GM19351 (cell line): ENCODE measurements at regions not wholly inside any gene's neighbourhood (a gene's known extent, or its start where the extent isn't known, plus 50 kb on each side); places are given as distances from the start of the nearest gene placed in this dataset.

Experiments used
- ATAC-seq: cut with Tn5 transposase; IDR thresholded peaks from one replicate; pipeline ENCODE4 v1.9.1; 2021; ENCODE audit warnings: mild to moderate bottlenecking, moderate library complexity; ENCODE audit not compliant: unreplicated experiment

DNA sequence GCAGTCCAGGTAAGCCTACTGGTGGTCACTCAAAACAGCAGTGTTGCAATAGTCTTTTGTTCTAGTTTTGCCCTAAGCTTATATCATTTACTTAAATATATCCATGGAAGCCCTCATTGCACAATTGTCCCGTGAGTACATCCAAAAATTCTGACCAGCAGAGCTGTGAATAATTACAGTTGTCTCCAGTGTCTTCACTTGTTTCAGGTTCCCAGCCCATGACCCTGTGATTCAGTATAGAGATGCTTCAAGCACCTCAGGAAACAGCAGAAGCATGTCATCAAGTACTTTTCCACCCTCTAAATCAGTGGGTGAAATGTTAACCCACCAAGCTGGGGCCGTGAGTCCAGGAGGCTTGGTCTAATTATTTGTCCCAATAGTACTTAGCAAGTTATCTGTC, 214.9 kb upstream of the RPS6KA3 start:
- no peak for ATAC-seq

DNA sequence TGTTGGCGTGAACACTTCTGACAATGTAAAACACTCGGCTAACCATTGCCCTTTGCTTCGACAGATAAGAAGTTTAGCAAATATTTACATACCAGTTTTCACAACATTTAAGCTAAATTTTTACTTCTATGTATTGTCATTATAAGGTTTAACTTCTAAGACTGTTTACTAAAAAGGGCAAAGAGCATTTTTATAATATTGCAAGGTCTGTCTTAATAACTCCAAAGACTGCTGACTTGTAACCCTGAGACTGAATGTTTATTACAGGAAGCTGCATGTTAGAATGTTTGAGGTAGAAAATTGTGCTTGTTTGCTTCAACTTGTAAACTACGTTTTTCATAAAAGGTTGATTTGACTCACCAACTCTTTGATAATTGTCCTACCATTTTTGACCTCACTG, 213.2 kb upstream of the RPS6KA3 start:
- no peak for ATAC-seq

DNA sequence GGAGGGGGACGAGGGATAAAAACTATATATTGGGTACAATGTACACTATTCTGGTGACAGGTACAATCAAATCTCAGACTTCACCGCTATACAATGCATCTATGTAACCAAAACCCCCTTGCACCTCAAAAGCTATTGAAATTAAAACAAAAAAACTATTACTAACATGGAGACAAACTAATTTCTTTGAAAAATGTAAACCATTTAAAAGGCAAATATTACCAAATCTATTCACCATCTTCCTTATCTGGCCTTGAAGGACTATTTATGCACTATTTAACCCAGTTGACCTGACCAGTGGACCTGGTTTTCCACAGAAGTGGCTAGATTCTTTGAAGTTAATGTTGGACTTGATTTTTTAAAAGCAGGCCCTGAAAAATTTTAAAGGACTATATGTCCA, 212.3 kb upstream of the RPS6KA3 start:
- no peak for ATAC-seq

DNA sequence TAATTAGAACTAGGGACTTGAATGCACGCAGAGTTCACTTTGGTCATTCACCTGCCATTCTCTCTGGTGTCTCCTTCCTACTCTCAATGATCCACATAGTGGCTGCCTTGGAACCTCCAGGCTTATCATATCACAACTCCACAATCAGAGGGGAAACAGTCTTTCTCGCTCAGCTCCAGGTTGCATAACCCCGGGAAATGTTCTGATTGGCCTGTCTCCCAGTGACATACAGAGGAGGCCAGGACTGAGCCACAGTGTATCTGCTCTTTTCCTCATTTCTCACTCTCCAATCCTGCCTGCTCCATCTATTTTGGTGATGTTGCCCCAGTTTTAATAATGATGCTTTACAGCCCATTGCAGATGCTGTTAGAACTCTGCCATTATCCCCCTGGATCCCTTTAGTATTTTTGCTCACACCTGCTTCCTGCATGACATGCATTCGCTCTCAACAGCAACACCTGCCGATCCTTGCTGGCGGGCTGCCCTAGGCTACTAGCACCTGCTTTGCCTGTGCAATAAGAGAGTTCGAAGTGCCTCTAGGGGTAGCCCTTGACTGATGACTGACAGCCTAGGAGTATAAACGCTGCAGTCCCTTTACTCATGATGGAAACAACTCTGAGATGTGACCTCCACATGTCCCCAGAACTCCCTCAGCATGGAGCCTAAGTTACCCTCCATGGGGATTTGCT, 211.3 kb upstream of the RPS6KA3 start:
- ATAC-seq = no peak

DNA sequence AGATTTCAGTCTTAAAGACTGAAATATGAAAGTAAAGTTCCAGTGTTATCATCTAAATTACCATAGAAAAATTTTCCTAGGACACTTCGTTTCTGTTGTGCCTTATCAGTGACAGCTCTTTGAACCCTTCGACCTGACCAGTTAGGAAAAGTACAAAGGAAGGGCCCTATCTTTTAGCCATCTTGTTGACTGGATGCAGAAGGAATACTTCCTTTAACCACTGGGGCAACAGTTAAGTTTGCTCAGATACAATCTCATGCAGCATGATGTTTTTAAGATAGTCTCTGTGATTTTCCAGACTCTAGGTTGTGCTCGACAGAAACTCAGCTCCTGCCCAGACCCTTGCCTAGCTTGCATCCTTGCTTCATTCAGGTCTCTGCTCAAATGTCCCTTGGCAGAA, 210.5 kb upstream of the RPS6KA3 start:
- ATAC-seq = no peak

DNA sequence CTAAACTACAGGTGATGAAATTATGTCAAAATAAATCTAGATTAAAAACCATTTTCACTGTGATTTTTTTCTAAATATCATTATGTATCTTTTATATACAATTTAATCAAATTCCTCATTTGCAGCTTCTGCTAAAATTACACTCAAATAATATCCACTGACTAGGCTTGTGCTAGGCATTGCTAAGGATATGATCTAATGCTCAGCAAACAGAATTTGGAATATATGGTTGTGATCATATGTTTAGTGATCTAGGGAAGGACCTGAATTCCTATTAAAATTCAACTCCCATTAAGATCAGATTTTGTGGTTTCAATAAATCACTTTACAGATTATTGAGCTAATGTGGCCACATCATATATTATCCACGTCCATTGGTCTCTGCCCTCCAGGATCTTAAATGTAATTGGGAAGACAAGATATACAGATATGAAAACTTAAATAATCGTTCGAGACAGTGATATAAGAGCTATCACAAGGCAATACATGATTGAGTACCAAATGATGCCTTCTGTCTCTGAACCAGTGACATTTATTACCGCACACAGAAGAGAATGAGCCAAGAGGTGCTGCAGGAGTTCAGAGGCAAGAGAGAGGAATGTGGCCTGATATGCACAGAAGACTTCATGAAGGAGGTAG, 206.0 kb upstream of the RPS6KA3 start:
- ATAC-seq = no peak

DNA sequence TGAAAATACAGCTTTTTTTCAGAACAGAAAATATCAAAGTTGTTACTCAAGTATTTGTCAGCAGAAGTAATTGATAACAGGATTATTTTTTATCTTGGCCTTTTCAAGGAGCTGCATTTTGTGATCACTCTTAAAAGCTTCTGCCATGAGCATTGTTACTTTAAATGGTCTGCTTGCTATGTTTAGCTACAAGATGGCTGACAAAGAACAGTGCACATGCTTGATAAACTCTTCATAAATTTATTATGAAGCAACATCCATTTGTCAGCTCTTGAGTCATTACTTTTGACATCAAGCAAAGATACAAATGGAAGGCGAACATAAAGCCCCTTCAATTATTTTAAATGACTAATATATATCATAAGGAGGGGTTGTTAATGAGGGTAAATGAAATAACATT, 205.4 kb upstream of the RPS6KA3 start:
- no peak for ATAC-seq

DNA sequence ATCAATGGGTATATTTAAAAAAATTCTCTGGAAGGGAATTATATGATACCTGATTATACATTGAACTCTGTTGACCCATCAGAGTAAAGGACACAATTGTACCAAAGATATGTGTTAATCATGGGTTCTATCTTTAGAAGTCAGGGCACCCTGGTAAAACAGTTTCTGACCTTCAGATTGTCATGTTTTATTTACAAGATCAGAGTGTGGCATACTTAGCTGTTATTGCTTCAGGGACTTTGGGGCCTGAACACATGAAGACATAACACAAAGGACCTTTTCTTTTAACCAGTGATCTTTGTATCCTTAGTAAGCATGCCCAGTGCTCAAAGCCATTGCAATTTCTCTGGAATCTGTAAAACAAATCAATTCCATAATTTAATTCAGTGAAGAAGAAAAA, 204.8 kb upstream of the RPS6KA3 start:
- ATAC-seq = no peak

DNA sequence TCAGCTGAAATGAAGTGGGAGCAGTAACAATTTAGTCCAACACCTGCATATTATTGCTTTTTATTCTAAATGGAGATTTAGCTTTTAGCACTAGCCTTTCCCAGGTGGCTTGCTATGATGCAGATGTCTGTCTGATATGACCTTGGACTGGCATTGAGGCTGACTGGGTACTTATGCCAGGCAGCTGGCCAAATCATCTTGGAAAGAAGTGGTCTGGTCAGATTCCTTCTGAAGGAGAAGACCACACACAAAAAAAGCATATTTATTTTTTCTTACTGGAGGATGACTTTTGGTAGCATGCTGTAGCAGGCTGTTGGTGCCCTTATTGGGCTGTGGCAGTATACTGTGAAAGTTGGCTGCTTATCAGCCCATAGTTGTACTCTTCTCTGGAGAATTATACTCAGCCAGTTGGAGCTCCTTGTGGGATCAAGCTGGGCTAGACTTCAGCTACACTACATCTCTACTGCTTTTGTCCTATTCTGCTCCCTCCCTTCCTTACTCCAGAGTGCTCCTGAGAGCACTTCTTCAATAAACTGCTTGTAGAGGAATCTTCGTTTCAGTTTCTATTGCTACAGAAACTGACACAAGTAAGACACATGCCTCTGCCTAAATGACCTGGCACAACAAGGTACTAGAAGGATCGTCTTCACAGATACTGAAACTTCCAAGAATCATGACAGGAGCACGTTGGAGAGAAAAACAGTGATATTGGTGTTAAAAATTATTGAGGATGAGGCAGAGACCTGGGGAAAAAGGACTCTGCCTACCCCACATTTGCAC, 196.8 kb upstream of the RPS6KA3 start:
- peak; percentile 53 for ATAC-seq

DNA sequence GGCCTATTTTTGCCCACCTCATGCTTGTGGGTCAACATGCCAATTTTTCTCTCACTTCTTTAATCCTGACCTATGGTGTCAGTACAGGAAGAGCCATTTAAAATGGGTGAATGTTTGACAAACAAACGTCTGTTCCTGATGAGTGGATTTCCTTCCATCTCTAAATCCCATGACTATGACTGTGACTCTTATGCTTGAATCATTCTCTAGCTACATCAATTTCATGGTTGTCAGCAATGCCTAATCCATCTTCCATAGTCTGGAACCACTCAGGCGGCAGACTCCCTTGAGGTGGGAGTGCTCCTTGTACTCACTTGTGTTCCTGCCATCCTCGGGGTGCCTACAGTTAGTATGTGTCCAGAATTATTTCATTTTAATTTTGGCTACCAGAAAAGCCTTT, 194.9 kb upstream of the RPS6KA3 start:
- ATAC-seq = no peak

DNA sequence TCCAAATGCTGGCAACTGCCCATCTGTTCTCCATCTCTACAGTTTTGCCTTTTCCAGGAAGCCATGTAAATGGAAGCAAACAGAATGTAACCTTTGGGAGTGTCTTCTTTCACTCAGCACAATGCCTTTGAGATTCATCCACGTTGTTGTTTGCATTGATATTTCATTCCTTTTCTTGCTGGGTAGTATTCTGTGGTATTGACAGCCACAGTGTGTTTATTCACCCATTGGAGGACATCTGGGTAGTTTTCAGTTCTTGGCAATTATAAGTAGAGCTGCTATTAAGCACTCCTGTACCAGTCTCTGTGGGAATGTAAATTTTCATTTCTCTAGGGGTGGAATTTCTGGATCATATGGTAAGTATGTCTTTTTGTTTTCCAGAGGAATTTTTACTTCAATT, 194.3 kb upstream of the RPS6KA3 start:
- ATAC-seq = no peak

DNA sequence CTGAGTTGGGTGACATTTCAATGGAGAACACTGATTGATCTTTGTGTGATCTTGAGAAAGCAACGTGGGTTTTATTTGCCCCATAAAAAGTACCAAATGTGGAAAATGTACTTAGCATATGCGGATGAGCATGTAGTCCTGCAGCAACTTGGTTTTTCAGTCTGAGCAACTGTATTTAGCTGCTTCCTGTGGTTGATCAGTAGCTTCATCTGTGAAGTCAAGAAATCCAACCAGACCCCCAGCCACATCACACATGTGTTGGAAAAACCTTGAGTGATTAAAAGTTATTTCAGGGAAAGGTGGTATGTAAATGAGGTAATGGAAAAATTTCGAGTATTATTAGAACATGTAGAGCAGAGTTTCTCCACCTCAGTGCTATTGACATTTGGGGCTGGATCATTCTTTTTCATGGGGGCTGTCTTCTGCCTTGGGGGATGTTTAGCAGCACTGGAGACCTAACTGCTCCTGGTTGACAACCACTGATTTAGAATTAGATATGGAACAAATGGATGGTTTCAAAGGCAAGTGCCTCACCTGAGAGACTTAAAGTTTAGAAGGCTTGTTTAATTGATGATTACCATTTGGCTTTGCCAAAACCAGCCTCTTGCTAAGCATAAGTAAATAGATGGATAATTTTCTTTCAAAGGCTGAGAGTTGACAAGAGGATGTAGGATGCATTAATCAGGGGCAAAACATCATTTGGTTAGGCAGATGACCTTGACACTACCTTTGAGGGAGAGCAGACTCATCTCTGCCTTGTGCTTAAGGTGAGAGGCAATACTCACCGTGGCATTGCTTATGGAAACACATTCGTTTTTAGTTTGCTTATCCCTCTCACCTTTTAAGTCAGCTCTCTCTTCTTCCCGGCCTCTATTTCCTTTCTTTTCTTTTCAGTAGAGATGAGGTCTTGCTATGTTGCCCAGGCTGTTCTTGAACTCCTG, 193.0 kb upstream of the RPS6KA3 start:
- ATAC-seq = no peak

DNA sequence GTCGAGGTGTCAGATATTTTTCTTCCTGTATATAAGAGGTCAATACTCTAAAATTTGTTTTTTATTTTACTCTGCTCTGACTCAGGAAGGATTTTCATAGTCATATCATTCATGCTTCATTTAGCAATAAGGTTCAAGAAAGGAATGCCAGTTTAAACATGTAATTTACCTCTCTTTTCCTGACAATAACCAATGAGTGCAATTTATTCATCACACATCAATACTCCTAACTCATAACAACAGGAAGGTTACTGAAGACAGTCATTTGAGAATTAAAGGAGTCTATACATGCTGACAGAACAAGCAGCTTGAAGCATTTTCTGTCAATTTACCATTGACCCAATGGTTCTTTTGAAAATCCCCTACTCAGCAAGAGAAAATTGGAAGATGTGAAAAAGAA, 190.3 kb upstream of the RPS6KA3 start:
- ATAC-seq = no peak

DNA sequence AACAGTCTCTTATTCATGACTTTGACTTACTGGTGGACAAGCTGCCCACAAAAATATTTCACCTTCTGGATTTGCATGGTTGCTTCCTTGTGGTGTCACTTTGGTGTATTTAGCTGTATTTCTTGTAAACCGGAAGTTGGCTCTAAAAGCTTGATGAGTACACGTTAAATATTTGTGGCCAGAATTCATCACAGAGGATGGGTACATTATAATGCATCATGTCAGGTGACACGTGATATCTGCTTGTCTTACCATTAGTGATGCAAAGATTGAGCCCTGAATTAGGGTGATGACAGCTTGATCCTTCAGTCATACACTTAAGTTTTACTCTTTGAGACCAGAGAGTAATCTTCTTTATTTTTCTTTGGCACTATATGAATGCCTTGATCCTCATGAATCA, 188.3 kb upstream of the RPS6KA3 start:
- ATAC-seq = no peak

DNA sequence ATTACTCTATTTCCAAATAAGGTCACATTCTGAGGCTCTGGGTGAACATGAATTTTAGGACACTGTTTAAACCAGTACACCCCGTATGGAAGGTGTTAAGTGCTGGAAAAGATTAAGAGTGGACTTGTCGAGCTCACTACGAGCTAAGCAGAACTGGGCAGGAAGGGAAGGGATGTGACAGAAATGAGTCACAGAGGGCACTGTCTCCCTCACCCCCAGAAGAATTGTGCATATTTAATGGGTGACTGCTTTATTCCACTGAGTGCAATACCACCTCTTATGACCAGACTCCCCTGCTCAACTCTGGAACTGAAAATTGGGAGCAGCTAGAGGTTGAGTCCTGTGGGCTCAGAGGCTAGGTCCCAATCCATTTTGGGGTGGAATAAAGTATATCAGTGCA, 187.4 kb upstream of the RPS6KA3 start:
- ATAC-seq = no peak

DNA sequence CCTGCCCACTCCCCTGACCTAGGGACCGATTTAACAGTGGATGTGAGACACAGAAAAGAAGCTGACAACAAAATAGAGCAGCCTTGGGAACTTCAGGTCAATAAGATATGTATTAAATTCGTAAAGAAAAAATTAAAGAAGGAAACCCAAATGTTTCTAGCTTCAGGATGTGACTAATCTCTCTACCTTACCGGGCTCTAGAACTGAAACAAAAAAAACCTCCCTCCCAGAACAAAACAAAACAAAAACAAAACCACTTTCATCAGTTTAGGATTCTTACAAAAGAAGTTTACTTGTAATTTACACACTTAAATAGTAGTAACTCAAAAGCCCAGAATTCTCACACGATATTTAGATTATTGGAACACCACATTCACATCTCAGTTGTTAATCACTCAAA, 185.8 kb upstream of the RPS6KA3 start:
- ATAC-seq = peak; percentile 84

DNA sequence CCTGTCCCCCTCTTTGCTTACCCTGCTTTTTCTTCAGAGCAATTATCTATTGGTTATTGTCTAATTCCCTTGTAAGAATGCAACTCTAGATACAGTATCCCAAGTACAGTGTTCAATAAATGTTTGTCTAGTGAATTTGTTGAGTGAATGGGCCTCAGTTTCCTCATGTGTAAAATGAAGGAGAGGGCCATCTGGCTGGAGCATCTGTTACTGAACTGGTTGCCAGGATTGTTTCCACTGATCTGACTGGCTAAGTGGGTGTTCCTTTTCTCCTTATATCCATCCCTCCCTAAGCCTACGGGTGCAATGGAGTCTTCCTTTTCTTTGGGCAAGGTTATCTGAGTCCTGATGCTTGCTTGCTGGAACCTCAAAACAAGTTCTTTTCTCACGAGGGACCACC, 185.2 kb upstream of the RPS6KA3 start:
- no peak for ATAC-seq

DNA sequence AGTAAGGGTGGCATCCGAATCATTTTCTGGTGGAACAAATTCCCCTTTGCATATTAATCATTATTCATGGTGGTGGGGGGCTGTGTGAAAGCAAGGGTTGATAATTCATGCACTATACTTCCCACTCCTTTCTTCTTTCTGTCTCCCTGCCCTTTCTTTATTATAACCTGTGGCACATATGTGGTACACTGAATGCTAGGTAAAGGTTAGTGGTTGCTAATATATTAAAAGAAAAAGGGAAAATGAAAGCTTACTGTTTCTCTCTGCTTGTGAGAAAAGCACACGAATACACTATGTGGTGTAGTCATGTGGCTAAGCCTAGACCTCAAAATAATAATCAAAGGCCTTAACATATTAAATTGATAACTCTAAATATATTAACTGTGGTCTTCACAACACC, 178.4 kb upstream of the RPS6KA3 start:
- ATAC-seq = peak; percentile 50

DNA sequence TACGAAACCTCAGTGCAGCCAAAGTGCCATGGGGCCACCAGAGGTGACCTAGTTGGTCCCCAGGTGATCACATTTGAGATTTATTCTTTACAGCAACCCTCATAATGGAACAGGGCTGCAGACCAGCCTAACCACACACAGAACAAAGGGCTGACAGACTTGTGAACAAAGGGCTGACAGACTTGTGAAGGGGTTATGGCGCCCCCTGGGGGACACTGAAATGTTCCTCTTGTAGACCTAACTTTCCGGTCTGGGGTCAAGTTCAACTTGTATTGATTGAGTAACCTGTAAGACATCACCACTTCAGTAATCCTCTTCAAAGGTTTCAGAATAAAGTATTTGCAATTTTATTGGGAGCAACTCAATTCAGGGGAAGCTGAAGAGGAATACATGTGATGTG, 175.9 kb upstream of the RPS6KA3 start:
- peak; percentile 82 for ATAC-seq

DNA sequence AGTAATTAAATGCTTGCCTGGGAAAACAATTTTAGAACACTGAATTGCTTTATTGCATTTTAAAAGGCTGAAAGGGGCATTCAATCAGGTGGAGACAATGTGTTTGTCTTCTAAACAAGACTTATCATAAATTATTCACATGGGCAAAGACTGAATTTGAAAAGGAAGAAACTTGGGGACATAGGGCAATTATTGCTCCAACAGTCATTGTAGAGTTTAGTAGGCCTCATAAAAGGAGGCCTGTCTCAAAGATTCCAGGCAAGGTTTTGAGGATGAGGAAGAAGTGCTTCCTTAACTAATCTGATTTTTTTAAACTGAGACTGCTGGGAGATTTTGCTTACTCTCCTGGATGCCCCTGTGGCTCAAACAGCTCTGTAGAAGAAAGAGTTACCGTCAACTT, 174.4 kb upstream of the RPS6KA3 start:
- no peak for ATAC-seq

DNA sequence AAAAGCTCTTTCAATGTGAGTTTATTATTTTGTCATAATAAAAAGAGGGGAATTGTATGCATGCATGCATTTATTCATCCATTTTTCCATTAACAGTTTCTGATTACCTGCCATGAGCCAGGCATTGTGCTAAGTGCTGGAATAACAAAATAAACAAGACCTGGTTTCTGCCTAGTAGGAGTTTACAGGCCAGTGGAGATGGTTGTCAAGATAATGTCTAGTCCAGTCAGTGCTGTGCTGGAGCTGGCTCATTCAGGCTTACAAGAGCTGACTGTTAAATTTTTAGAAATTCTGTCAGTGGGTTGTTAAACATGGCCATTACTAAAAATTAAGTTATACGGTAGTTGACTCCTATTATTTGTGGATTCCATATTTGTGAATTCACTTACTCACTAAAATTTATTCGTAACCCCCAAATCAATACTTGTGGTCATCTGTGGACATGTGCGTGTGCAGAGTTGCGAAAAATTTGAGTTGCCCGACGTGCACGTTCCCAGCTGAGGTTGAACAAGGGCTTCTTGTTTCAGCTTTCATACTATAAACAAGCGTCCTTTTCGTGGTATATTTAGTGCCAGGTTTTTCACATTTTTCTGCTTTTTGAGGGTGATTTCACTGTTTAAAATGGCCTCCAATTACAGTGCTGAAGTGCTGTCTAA, 172.3 kb upstream of the RPS6KA3 start:
- ATAC-seq = no peak
